ENCODE measurements at regions not wholly inside any gene's neighbourhood (a gene's known extent, or its start where the extent isn't known, plus 50 kb on each side); places are given as distances from the start of the nearest gene placed in this dataset.

- H3K9ac ChIP-seq (ENCODE audit: low read depth, low read length): no peak overlapping the region
- H3K27me3 ChIP-seq (ENCODE audit: insufficient read depth, low read length, poor library complexity): peaks cover 6% of the 10 kb centered on the region
- no peak for TF ChIP-seq CTCF (IDR thresholded peaks at IDR 0.05; ENCODE audit: borderline replicate concordance, extremely low read depth, low read length, poor library complexity, severe bottlenecking)
- no peak for DNase-seq
- no peak overlapping the region for H2AFZ ChIP-seq (ENCODE audit: low read depth, low read length)
- no peaks in the 10 kb centered on the region for H4K20me1 ChIP-seq (ENCODE audit: insufficient read depth, low read length)
- no peaks in the 10 kb centered on the region for H3K36me3 ChIP-seq (ENCODE audit: insufficient read depth, low read length)
- no peaks in the 10 kb centered on the region for H3K9me3 ChIP-seq (ENCODE audit: insufficient read depth, low read length, severe bottlenecking)
- no peak for ATAC-seq (ENCODE audit: insufficient read depth, low read depth)
- H3K27ac ChIP-seq (ENCODE audit: low read length): no peak overlapping the region
- H3K4me2 ChIP-seq (ENCODE audit: insufficient read depth, low read length): no peak overlapping the region
- H3K4me3 ChIP-seq (ENCODE audit: low read depth in 1 of 2, low read length in 2 of 2): no peak overlapping the region
- H3K4me1 ChIP-seq (ENCODE audit: insufficient read depth, low read length): no peaks in the 10 kb centered on the region
- no peaks in the 10 kb centered on the region for H3K79me2 ChIP-seq (ENCODE audit: insufficient read depth, low read length)
Measured at GRCh38 chr2:124241-124880, 78.1 kb upstream of the FAM110C start.

GRCh38 chr2:116953-117352 lies 70.6 kb upstream of the FAM110C start:
- Histone ChIP-seq H3K27me3 (ENCODE audit: insufficient read depth, low read length, poor library complexity) (peaks cover 11% of the 10 kb centered on the region), H3K9ac (ENCODE audit: low read depth, low read length) (no peak overlapping the region), H3K4me1 (ENCODE audit: insufficient read depth, low read length) (no peaks in the 10 kb centered on the region), H3K4me2 (ENCODE audit: insufficient read depth, low read length) (no peak overlapping the region), H3K36me3 (ENCODE audit: insufficient read depth, low read length) (no peaks in the 10 kb centered on the region), H3K9me3 (ENCODE audit: insufficient read depth, low read length, severe bottlenecking) (no peaks in the 10 kb centered on the region), H3K4me3 (ENCODE audit: low read depth in 1 of 2, low read length in 2 of 2) (no peak overlapping the region), H3K27ac (ENCODE audit: low read length) (no peak overlapping the region), H3K79me2 (ENCODE audit: insufficient read depth, low read length) (no peaks in the 10 kb centered on the region), H2AFZ (ENCODE audit: low read depth, low read length) (no peak overlapping the region), H4K20me1 (ENCODE audit: insufficient read depth, low read length) (no peaks in the 10 kb centered on the region)
- TF ChIP-seq CTCF (IDR thresholded peaks at IDR 0.05; ENCODE audit: borderline replicate concordance, extremely low read depth, low read length, poor library complexity, severe bottlenecking): no peak
- DNase-seq: no peak
- no peak for ATAC-seq (ENCODE audit: insufficient read depth, low read depth)

DNA sequence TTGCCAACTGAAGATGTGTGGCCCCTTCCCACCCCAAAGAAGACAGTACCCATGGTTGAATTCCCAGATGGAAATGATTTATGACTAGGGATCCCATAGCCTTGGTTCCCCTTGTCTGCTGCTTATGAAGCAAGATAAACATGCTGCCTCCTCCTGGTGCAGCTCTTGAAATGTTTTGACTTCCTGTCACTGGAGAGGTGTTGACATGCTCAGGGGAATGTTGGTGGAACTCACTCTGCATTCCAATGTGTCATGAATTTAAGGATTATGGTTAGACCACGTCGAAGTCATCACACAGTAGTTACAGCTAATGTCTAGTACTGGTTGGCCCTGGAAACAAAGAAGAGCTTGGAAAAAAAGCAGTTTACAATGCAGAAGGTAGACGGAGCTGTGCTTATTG lies 69.0 kb upstream of the FAM110C start:
- peaks cover 15% of the 10 kb centered on the region for H3K27me3 ChIP-seq (ENCODE audit: insufficient read depth, low read length, poor library complexity)
- ATAC-seq (ENCODE audit: insufficient read depth, low read depth) (no peak), DNase-seq (no peak)
- H3K79me2 ChIP-seq (ENCODE audit: insufficient read depth, low read length): no peaks in the 10 kb centered on the region
- no peak overlapping the region for H3K9ac ChIP-seq (ENCODE audit: low read depth, low read length)
- no peak overlapping the region for H3K4me2 ChIP-seq (ENCODE audit: insufficient read depth, low read length)
- TF ChIP-seq CTCF (IDR thresholded peaks at IDR 0.05; ENCODE audit: borderline replicate concordance, extremely low read depth, low read length, poor library complexity, severe bottlenecking) (peak; percentile 31), EZH2 (IDR thresholded peaks at IDR 0.05; ENCODE audit: borderline replicate concordance, low read depth, low read length, severe bottlenecking) (no peak)
- no peak overlapping the region for H2AFZ ChIP-seq (ENCODE audit: low read depth, low read length)
- no peaks in the 10 kb centered on the region for H3K4me1 ChIP-seq (ENCODE audit: insufficient read depth, low read length)
- no peak overlapping the region for H3K4me3 ChIP-seq (ENCODE audit: low read depth in 1 of 2, low read length in 2 of 2)
- no peak overlapping the region for H3K27ac ChIP-seq (ENCODE audit: low read length)
- H3K9me3 ChIP-seq (ENCODE audit: insufficient read depth, low read length, severe bottlenecking): no peaks in the 10 kb centered on the region
- H3K36me3 ChIP-seq (ENCODE audit: insufficient read depth, low read length): no peaks in the 10 kb centered on the region
- no peaks in the 10 kb centered on the region for H4K20me1 ChIP-seq (ENCODE audit: insufficient read depth, low read length)

DNA sequence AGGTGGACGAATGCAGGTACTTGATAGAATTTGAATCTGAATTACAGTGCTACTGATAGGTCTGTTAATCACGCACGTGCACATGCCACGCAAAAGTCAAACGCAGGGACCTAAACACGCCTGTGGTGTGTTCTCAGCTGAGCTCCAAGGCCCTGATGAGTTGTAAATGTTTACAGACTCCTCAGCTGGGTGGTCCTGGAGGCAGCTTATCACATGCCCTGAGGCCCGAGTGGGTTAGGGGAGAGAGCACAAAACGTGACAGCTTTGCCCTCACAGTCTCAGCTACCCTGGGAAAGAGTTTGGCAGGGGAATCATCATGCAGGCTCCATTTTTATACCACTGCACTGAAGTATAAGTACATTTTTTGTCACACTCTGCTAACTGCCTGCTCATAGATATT lies 68.3 kb upstream of the FAM110C start:
- no peak for TF ChIP-seq EZH2 (IDR thresholded peaks at IDR 0.05; ENCODE audit: borderline replicate concordance, low read depth, low read length, severe bottlenecking)
- no peak for TF ChIP-seq CTCF (IDR thresholded peaks at IDR 0.05; ENCODE audit: borderline replicate concordance, extremely low read depth, low read length, poor library complexity, severe bottlenecking)
- no peaks in the 10 kb centered on the region for H3K36me3 ChIP-seq (ENCODE audit: insufficient read depth, low read length)
- H3K9me3 ChIP-seq (ENCODE audit: insufficient read depth, low read length, severe bottlenecking): no peaks in the 10 kb centered on the region
- H3K79me2 ChIP-seq (ENCODE audit: insufficient read depth, low read length): no peaks in the 10 kb centered on the region
- no peak for ATAC-seq (ENCODE audit: insufficient read depth, low read depth)
- H3K9ac ChIP-seq (ENCODE audit: low read depth, low read length): no peak overlapping the region
- H2AFZ ChIP-seq (ENCODE audit: low read depth, low read length): no peak overlapping the region
- no peak overlapping the region for H3K27ac ChIP-seq (ENCODE audit: low read length)
- peaks cover 15% of the 10 kb centered on the region for H3K27me3 ChIP-seq (ENCODE audit: insufficient read depth, low read length, poor library complexity)
- no peak overlapping the region for H3K4me2 ChIP-seq (ENCODE audit: insufficient read depth, low read length)
- no peaks in the 10 kb centered on the region for H4K20me1 ChIP-seq (ENCODE audit: insufficient read depth, low read length)
- DNase-seq: no peak
- no peaks in the 10 kb centered on the region for H3K4me1 ChIP-seq (ENCODE audit: insufficient read depth, low read length)
- no peak overlapping the region for H3K4me3 ChIP-seq (ENCODE audit: low read depth in 1 of 2, low read length in 2 of 2)
